ENCODE measurements at regions not wholly inside any gene's neighbourhood (a gene's known extent, or its start where the extent isn't known, plus 50 kb on each side); places are given as distances from the start of the nearest gene placed in this dataset.

GRCh38 chr5:124262470-124262869, 484.0 kb downstream of the ZNF608 start:
- Histone ChIP-seq H3K27ac (ENCODE audit: low read length) (no peak overlapping the region), H3K9me3 (ENCODE audit: control insufficient read depth in 1 of 2, low read length in 2 of 2) (no peaks in the 10 kb centered on the region), H3K27me3 (ENCODE audit: low read depth, low read length) (no peaks in the 10 kb centered on the region), H3K4me1 (ENCODE audit: control insufficient read depth in 1 of 2, insufficient read depth in 2 of 2, low read length in 2 of 2) (peaks cover 0 to 12% of the 10 kb centered on the region in 2 donors), H3K4me3 (ENCODE audit: low read depth in 1 of 2, low read length in 2 of 2) (no peak overlapping the region), H3K36me3 (ENCODE audit: control insufficient read depth in 1 of 2, insufficient read depth in 2 of 2, low read length in 2 of 2) (no peaks in the 10 kb centered on the region)

- Histone ChIP-seq H3K4me3 (ENCODE audit: low read depth in 1 of 2, low read length in 2 of 2) (no peak overlapping the region), H3K4me1 (ENCODE audit: control insufficient read depth in 1 of 2, insufficient read depth in 2 of 2, low read length in 2 of 2) (peaks cover 0 to 12% of the 10 kb centered on the region in 2 donors)
Measured at GRCh38 chr5:124261848-124262247, 484.6 kb downstream of the ZNF608 start.

GRCh38 chr5:124260921-124261515, 485.4 kb downstream of the ZNF608 start:
- Histone ChIP-seq H3K27me3 (ENCODE audit: low read depth, low read length) (no peaks in the 10 kb centered on the region), H3K9me3 (ENCODE audit: control insufficient read depth in 1 of 2, low read length in 2 of 2) (no peaks in the 10 kb centered on the region), H3K4me1 (ENCODE audit: control insufficient read depth in 1 of 2, insufficient read depth in 2 of 2, low read length in 2 of 2) (peaks cover 0 to 12% of the 10 kb centered on the region in 2 donors), H3K4me3 (ENCODE audit: low read depth in 1 of 2, low read length in 2 of 2) (no peak overlapping the region), H3K36me3 (ENCODE audit: control insufficient read depth in 1 of 2, insufficient read depth in 2 of 2, low read length in 2 of 2) (no peaks in the 10 kb centered on the region), H3K27ac (ENCODE audit: low read length) (no peak overlapping the region)

More at GRCh38 chr5:124261848-124262247, 484.6 kb downstream of the ZNF608 start:
- Histone ChIP-seq H3K27ac (ENCODE audit: low read length) (no peak overlapping the region), H3K36me3 (ENCODE audit: control insufficient read depth in 1 of 2, insufficient read depth in 2 of 2, low read length in 2 of 2) (no peaks in the 10 kb centered on the region), H3K27me3 (ENCODE audit: low read depth, low read length) (no peaks in the 10 kb centered on the region), H3K9me3 (ENCODE audit: control insufficient read depth in 1 of 2, low read length in 2 of 2) (no peaks in the 10 kb centered on the region)

GRCh38 chr5:124259017-124259416, 487.4 kb downstream of the ZNF608 start:
- no peaks in the 10 kb centered on the region for H3K36me3 ChIP-seq (ENCODE audit: control insufficient read depth in 1 of 2, insufficient read depth in 2 of 2, low read length in 2 of 2)
- no peak overlapping the region for H3K27ac ChIP-seq (ENCODE audit: low read length)
- no peaks in the 10 kb centered on the region for H3K27me3 ChIP-seq (ENCODE audit: low read depth, low read length)
- H3K4me3 ChIP-seq (ENCODE audit: low read depth in 1 of 2, low read length in 2 of 2) = no peak overlapping the region
- no peaks in the 10 kb centered on the region for H3K9me3 ChIP-seq (ENCODE audit: control insufficient read depth in 1 of 2, low read length in 2 of 2)
- peaks cover 0 to 12% of the 10 kb centered on the region in 2 donors for H3K4me1 ChIP-seq (ENCODE audit: control insufficient read depth in 1 of 2, insufficient read depth in 2 of 2, low read length in 2 of 2)

GRCh38 chr5:124257048-124257447, 489.4 kb downstream of the ZNF608 start:
- Histone ChIP-seq H3K4me1 (ENCODE audit: control insufficient read depth in 1 of 2, insufficient read depth in 2 of 2, low read length in 2 of 2) (peaks cover 0 to 2% of the 10 kb centered on the region in 2 donors), H3K27ac (ENCODE audit: low read length) (no peak overlapping the region), H3K9me3 (ENCODE audit: control insufficient read depth in 1 of 2, low read length in 2 of 2) (no peaks in the 10 kb centered on the region), H3K36me3 (ENCODE audit: control insufficient read depth in 1 of 2, insufficient read depth in 2 of 2, low read length in 2 of 2) (no peaks in the 10 kb centered on the region), H3K4me3 (ENCODE audit: low read depth in 1 of 2, low read length in 2 of 2) (no peak overlapping the region), H3K27me3 (ENCODE audit: low read depth, low read length) (no peaks in the 10 kb centered on the region)

- H3K27ac ChIP-seq (ENCODE audit: low read length) = no peak overlapping the region
- no peak overlapping the region for H3K4me3 ChIP-seq (ENCODE audit: low read depth in 1 of 2, low read length in 2 of 2)
- H3K9me3 ChIP-seq (ENCODE audit: control insufficient read depth in 1 of 2, low read length in 2 of 2) = no peaks in the 10 kb centered on the region
Measured at GRCh38 chr5:124253203-124253810, 493.1 kb downstream of the ZNF608 start.

GRCh38 chr5:124252747-124253146, 493.7 kb downstream of the ZNF608 start:
- H3K27ac ChIP-seq (ENCODE audit: low read length) = no peak overlapping the region
- no peaks in the 10 kb centered on the region for H3K9me3 ChIP-seq (ENCODE audit: control insufficient read depth in 1 of 2, low read length in 2 of 2)
- H3K4me3 ChIP-seq (ENCODE audit: low read depth in 1 of 2, low read length in 2 of 2) = no peak overlapping the region
- H3K36me3 ChIP-seq (ENCODE audit: control insufficient read depth in 1 of 2, insufficient read depth in 2 of 2, low read length in 2 of 2) = no peaks in the 10 kb centered on the region
- no peaks in the 10 kb centered on the region for H3K27me3 ChIP-seq (ENCODE audit: low read depth, low read length)
- no peaks in the 10 kb centered on the region for H3K4me1 ChIP-seq (ENCODE audit: control insufficient read depth in 1 of 2, insufficient read depth in 2 of 2, low read length in 2 of 2)

More at GRCh38 chr5:124253203-124253810, 493.1 kb downstream of the ZNF608 start:
- no peaks in the 10 kb centered on the region for H3K4me1 ChIP-seq (ENCODE audit: control insufficient read depth in 1 of 2, insufficient read depth in 2 of 2, low read length in 2 of 2)
- H3K27me3 ChIP-seq (ENCODE audit: low read depth, low read length) = no peaks in the 10 kb centered on the region
- no peaks in the 10 kb centered on the region for H3K36me3 ChIP-seq (ENCODE audit: control insufficient read depth in 1 of 2, insufficient read depth in 2 of 2, low read length in 2 of 2)

GRCh38 chr5:124252191-124252638, 494.2 kb downstream of the ZNF608 start:
- Histone ChIP-seq H3K9me3 (ENCODE audit: control insufficient read depth in 1 of 2, low read length in 2 of 2) (peaks cover 0 to 2% of the 10 kb centered on the region in 2 donors), H3K36me3 (ENCODE audit: control insufficient read depth in 1 of 2, insufficient read depth in 2 of 2, low read length in 2 of 2) (no peaks in the 10 kb centered on the region), H3K4me1 (ENCODE audit: control insufficient read depth in 1 of 2, insufficient read depth in 2 of 2, low read length in 2 of 2) (no peaks in the 10 kb centered on the region), H3K27ac (ENCODE audit: low read length) (no peak overlapping the region), H3K4me3 (ENCODE audit: low read depth in 1 of 2, low read length in 2 of 2) (no peak overlapping the region), H3K27me3 (ENCODE audit: low read depth, low read length) (no peaks in the 10 kb centered on the region)

GRCh38 chr5:124245276-124245675, 501.2 kb downstream of the ZNF608 start:
- Histone ChIP-seq H3K27me3 (ENCODE audit: low read depth, low read length) (no peaks in the 10 kb centered on the region), H3K9me3 (ENCODE audit: control insufficient read depth in 1 of 2, low read length in 2 of 2) (peaks cover 0 to 4% of the 10 kb centered on the region in 2 donors), H3K27ac (ENCODE audit: low read length) (no peak overlapping the region), H3K4me3 (ENCODE audit: low read depth in 1 of 2, low read length in 2 of 2) (no peak overlapping the region), H3K4me1 (ENCODE audit: control insufficient read depth in 1 of 2, insufficient read depth in 2 of 2, low read length in 2 of 2) (no peaks in the 10 kb centered on the region), H3K36me3 (ENCODE audit: control insufficient read depth in 1 of 2, insufficient read depth in 2 of 2, low read length in 2 of 2) (no peaks in the 10 kb centered on the region)

GRCh38 chr5:124240732-124241131, 505.7 kb downstream of the ZNF608 start:
- H3K9me3 ChIP-seq (ENCODE audit: control insufficient read depth in 1 of 2, low read length in 2 of 2) = peaks cover 0 to 4% of the 10 kb centered on the region in 2 donors
- no peaks in the 10 kb centered on the region for H3K4me1 ChIP-seq (ENCODE audit: control insufficient read depth in 1 of 2, insufficient read depth in 2 of 2, low read length in 2 of 2)
- H3K27ac ChIP-seq (ENCODE audit: low read length) = no peak overlapping the region
- no peaks in the 10 kb centered on the region for H3K27me3 ChIP-seq (ENCODE audit: low read depth, low read length)
- no peak overlapping the region for H3K4me3 ChIP-seq (ENCODE audit: low read depth in 1 of 2, low read length in 2 of 2)
- H3K36me3 ChIP-seq (ENCODE audit: control insufficient read depth in 1 of 2, insufficient read depth in 2 of 2, low read length in 2 of 2) = no peaks in the 10 kb centered on the region

- Histone ChIP-seq H3K4me3 (ENCODE audit: low read depth in 1 of 2, low read length in 2 of 2) (no peak overlapping the region), H3K9me3 (ENCODE audit: control insufficient read depth in 1 of 2, low read length in 2 of 2) (peaks cover 0 to 4% of the 10 kb centered on the region in 2 donors), H3K27ac (ENCODE audit: low read length) (no peak overlapping the region), H3K36me3 (ENCODE audit: control insufficient read depth in 1 of 2, insufficient read depth in 2 of 2, low read length in 2 of 2) (no peaks in the 10 kb centered on the region), H3K27me3 (ENCODE audit: low read depth, low read length) (no peaks in the 10 kb centered on the region), H3K4me1 (ENCODE audit: control insufficient read depth in 1 of 2, insufficient read depth in 2 of 2, low read length in 2 of 2) (no peaks in the 10 kb centered on the region)
Measured at GRCh38 chr5:124239572-124239971, 506.9 kb downstream of the ZNF608 start.
